ENCODE measurements at regions not wholly inside any gene's neighbourhood (a gene's known extent, or its start where the extent isn't known, plus 50 kb on each side); places are given as distances from the start of the nearest gene placed in this dataset.

DNA sequence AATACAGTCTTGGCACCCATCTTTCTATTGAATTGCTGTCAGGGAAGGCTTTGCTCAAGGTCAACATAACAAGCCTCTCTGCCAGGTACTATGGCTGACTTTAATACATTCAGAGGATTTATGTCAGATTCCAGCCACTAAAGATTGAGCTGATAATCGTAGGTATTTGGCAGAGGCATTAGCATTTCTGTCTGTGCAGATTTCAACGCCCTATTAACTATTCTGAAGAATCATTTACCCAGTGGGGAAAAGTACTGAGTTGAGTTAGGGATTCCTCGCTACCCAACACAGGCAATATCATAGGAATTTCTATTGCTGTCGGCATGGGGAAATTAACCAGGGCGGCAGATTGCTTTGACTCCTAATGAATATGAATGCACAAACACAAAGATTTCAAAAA lies 233.7 kb upstream of the SPTLC3 start:
- TF ChIP-seq ZNF70 (CRISPR knock-in tag; IDR thresholded peaks at IDR 0.05) (no peak), ISL1 (CRISPR knock-in tag; IDR thresholded peaks at IDR 0.05) (peak; percentile 27; the same call in 1 of the 2 replicates)
- no peak for ATAC-seq

DNA sequence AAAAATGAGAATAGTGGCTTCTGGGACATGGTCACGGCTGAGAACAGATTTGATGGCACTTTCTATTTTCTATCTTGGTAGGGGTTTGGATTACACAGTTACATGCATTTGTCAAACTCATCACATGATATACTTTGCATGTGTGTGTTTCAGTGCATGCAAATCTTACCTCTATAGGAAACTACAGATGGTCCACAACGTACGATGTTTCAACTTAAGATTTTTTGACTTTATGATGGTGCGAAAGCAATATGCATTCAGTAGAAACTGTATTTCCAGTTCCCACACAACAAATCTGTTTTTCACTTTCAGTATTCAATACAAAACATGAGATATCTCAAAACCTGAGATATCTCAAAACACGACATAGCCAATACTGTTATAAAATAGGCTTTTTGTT lies 231.8 kb upstream of the SPTLC3 start:
- TF ChIP-seq RARB (CRISPR knock-in tag; IDR thresholded peaks at IDR 0.05) (no peak), ESRRG (CRISPR knock-in tag; IDR thresholded peaks at IDR 0.05) (no peak), PPARA (CRISPR knock-in tag; IDR thresholded peaks at IDR 0.05; ENCODE audit: borderline replicate concordance) (no peak), ZFP30 (CRISPR knock-in tag; IDR thresholded peaks at IDR 0.05) (no peak), ZNF565 (CRISPR knock-in tag; conservative IDR thresholded peaks at IDR 0.05; ENCODE audit: low read depth) (no peak), TCF4 (CRISPR knock-in tag; IDR thresholded peaks at IDR 0.05; ENCODE audit: borderline replicate concordance) (no peak), TOX (CRISPR knock-in tag; IDR thresholded peaks at IDR 0.05; ENCODE audit: borderline replicate concordance) (no peak), CSDC2 (CRISPR knock-in tag; IDR thresholded peaks at IDR 0.05) (no peak), ZNF70 (CRISPR knock-in tag; IDR thresholded peaks at IDR 0.05) (no peak), GLIS3 (CRISPR knock-in tag; IDR thresholded peaks at IDR 0.05) (no peak), ZNF8 (CRISPR knock-in tag; IDR thresholded peaks at IDR 0.05) (no peak), SNAI2 (CRISPR knock-in tag; IDR thresholded peaks at IDR 0.05) (no peak)
- TF ChIP-seq, protein P1, sequence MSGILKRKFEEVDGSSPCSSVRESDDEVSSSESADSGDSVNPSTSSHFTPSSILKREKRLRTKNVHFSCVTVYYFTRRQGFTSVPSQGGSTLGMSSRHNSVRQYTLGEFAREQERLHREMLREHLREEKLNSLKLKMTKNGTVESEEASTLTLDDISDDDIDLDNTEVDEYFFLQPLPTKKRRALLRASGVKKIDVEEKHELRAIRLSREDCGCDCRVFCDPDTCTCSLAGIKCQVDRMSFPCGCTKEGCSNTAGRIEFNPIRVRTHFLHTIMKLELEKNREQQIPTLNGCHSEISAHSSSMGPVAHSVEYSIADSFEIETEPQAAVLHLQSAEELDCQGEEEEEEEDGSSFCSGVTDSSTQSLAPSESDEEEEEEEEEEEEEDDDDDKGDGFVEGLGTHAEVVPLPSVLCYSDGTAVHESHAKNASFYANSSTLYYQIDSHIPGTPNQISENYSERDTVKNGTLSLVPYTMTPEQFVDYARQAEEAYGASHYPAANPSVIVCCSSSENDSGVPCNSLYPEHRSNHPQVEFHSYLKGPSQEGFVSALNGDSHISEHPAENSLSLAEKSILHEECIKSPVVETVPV (CRISPR knock-in tag; IDR thresholded peaks at IDR 0.05) = no peak
- ATAC-seq = no peak

DNA sequence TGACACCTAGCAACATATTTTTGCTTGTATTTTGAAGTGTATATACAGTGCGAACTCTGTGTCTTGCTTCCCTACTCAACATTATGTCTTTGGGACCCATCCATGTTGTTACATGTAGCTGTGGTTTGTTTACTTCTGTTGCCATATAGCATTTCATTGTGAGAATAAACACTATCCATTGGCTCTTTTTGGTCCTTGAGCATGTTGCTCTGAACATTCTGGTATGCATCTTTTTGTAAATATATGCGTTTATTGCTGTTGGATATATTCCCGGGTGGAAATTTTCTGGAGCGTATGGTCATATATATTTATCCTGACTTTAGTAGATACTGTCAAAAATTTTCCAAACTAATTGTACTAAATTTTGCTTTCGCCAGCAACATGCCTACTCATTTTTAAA lies 222.5 kb upstream of the SPTLC3 start:
- no peak for ATAC-seq
- TF ChIP-seq ESRRG (CRISPR knock-in tag; IDR thresholded peaks at IDR 0.05) = no peak
- no peak for TF ChIP-seq SNAI2 (CRISPR knock-in tag; IDR thresholded peaks at IDR 0.05)
- TF ChIP-seq ZNF565 (CRISPR knock-in tag; conservative IDR thresholded peaks at IDR 0.05; ENCODE audit: low read depth) = no peak
- no peak for TF ChIP-seq GLIS3 (CRISPR knock-in tag; IDR thresholded peaks at IDR 0.05)

DNA sequence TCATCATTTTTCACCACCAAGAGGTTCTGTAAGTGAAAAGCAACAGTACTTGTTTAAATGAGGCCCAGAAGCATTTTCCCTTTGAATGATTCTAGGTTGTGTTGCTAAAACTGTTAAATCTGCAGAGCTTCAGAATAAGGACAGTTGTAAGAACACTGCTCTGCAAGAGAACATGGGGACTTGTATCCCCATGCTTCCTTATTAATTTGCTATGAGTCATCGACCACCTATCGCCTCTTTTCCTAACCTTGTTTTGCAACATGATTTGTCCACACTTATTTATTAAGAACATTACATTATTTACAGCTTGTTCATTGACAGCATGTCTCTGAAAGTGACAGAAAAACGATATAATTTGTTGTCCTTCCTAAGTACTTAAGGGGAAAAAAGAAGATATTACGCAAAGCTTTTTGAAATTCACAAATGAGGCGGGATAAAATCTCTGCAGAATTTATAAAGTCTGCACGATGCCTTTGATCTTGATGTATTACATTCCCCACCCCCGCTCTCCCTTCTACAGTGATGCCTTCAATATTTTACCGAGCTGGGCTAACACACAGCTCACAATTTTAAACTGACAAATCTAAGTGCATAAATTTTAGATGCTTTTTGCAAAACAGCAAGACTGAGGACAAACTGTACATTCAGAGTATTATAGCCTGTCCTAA lies 220.0 kb upstream of the SPTLC3 start:
- ATAC-seq = no peak
- TF ChIP-seq, protein P2, sequence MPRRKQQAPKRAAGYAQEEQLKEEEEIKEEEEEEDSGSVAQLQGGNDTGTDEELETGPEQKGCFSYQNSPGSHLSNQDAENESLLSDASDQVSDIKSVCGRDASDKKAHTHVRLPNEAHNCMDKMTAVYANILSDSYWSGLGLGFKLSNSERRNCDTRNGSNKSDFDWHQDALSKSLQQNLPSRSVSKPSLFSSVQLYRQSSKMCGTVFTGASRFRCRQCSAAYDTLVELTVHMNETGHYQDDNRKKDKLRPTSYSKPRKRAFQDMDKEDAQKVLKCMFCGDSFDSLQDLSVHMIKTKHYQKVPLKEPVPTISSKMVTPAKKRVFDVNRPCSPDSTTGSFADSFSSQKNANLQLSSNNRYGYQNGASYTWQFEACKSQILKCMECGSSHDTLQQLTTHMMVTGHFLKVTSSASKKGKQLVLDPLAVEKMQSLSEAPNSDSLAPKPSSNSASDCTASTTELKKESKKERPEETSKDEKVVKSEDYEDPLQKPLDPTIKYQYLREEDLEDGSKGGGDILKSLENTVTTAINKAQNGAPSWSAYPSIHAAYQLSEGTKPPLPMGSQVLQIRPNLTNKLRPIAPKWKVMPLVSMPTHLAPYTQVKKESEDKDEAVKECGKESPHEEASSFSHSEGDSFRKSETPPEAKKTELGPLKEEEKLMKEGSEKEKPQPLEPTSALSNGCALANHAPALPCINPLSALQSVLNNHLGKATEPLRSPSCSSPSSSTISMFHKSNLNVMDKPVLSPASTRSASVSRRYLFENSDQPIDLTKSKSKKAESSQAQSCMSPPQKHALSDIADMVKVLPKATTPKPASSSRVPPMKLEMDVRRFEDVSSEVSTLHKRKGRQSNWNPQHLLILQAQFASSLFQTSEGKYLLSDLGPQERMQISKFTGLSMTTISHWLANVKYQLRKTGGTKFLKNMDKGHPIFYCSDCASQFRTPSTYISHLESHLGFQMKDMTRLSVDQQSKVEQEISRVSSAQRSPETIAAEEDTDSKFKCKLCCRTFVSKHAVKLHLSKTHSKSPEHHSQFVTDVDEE (CRISPR knock-in tag; IDR thresholded peaks at IDR 0.05) = no peak
- TF ChIP-seq TOX (CRISPR knock-in tag; IDR thresholded peaks at IDR 0.05; ENCODE audit: borderline replicate concordance) = no peak
- TF ChIP-seq ZC3H10 (CRISPR knock-in tag; IDR thresholded peaks at IDR 0.05) = no peak
- TF ChIP-seq GLIS3 (CRISPR knock-in tag; IDR thresholded peaks at IDR 0.05) = no peak
- no peak for TF ChIP-seq ZNF565 (CRISPR knock-in tag; conservative IDR thresholded peaks at IDR 0.05; ENCODE audit: low read depth)
- TF ChIP-seq OSR1 (CRISPR knock-in tag; IDR thresholded peaks at IDR 0.05) = no peak
- no peak for TF ChIP-seq SNAI2 (CRISPR knock-in tag; IDR thresholded peaks at IDR 0.05)

DNA sequence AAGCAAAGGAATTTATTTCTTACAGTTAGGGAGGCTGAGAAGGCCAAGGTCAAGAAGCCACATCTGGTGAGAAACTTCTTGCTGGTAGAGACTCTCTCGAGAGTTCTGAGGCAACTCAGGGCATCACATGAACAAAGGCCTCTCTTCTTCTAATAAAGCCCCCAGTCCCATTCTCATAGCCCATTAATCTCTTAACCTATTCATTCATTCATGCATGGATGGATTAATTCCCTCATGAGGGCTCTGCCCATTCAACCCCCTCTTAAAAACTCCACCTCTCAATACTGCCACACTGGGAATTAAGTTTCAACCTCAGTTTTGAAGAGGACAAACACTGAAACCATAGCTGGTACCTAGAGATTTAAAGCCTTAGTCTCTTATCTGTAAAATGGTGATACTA lies 217.9 kb upstream of the SPTLC3 start:
- TF ChIP-seq ZNF70 (CRISPR knock-in tag; IDR thresholded peaks at IDR 0.05) (no peak), ZFP30 (CRISPR knock-in tag; IDR thresholded peaks at IDR 0.05) (no peak), BACH2 (CRISPR knock-in tag; IDR thresholded peaks at IDR 0.05; ENCODE audit: borderline replicate concordance) (no peak), ISL1 (CRISPR knock-in tag; IDR thresholded peaks at IDR 0.05) (no peak), PPARA (CRISPR knock-in tag; IDR thresholded peaks at IDR 0.05; ENCODE audit: borderline replicate concordance) (no peak), RARB (CRISPR knock-in tag; IDR thresholded peaks at IDR 0.05) (no peak), ZC3H10 (CRISPR knock-in tag; IDR thresholded peaks at IDR 0.05) (no peak), GLIS3 (CRISPR knock-in tag; IDR thresholded peaks at IDR 0.05) (no peak), CSDC2 (CRISPR knock-in tag; IDR thresholded peaks at IDR 0.05) (no peak), OSR1 (CRISPR knock-in tag; IDR thresholded peaks at IDR 0.05) (no peak), ZNF565 (CRISPR knock-in tag; conservative IDR thresholded peaks at IDR 0.05; ENCODE audit: low read depth) (no peak), SNAI2 (CRISPR knock-in tag; IDR thresholded peaks at IDR 0.05) (no peak)
- TF ChIP-seq, protein P1 (CRISPR knock-in tag; IDR thresholded peaks at IDR 0.05) = no peak
- no peak for ATAC-seq
